IPS DF 6.9 (cell line): ENCODE measurements at regions not wholly inside any gene's neighbourhood (a gene's known extent, or its start where the extent isn't known, plus 50 kb on each side); places are given as distances from the start of the nearest gene placed in this dataset.

ENCODE experiments used
- DNase-seq: peaks from one replicate; pipeline ENCODE4 v3.0.0-alpha.2; 2013; ENCODE audit warnings: low read depth, low spot score
- H3K27ac ChIP-seq: one replicate; pipeline ENCODE4 v1.5.1; 2013; ENCODE audit warnings: low read length, control low read depth
- H3K27me3 ChIP-seq: 2 replicates; pipeline ENCODE4 v1.6.1; 2013; ENCODE audit warnings: mild to moderate bottlenecking, low read length; ENCODE audit not compliant: control insufficient read depth, insufficient read depth
- H3K36me3 ChIP-seq: 2 replicates; pipeline ENCODE4 v1.6.1; 2013; ENCODE audit warnings: low read length; ENCODE audit not compliant: control insufficient read depth, insufficient read depth
- H3K4me1 ChIP-seq: 2 replicates; pipeline ENCODE4 v1.6.1; 2013; ENCODE audit warnings: low read length; ENCODE audit not compliant: control insufficient read depth, insufficient read depth
- H3K4me3 ChIP-seq: 2 replicates; pipeline ENCODE4 v1.5.1; 2013; ENCODE audit warnings: mild to moderate bottlenecking, low read length
- H3K9me3 ChIP-seq: 2 replicates; pipeline ENCODE4 v1.6.1; 2013; ENCODE audit warnings: low read length, inconsistent platforms; ENCODE audit not compliant: control insufficient read depth, insufficient read depth
- WGBS: extraction: QIAGEN DNeasy Blood & Tissue Kit; methylation state at CpG from one replicate; pipeline ENCODE4 v1.1.7; 2013; ENCODE audit warnings: mixed read lengths, missing lambda C conversion rate; ENCODE audit not compliant: insufficient read length, insufficient coverage; 5-methylcytosine and 5-hydroxymethylcytosine counted together

DNA sequence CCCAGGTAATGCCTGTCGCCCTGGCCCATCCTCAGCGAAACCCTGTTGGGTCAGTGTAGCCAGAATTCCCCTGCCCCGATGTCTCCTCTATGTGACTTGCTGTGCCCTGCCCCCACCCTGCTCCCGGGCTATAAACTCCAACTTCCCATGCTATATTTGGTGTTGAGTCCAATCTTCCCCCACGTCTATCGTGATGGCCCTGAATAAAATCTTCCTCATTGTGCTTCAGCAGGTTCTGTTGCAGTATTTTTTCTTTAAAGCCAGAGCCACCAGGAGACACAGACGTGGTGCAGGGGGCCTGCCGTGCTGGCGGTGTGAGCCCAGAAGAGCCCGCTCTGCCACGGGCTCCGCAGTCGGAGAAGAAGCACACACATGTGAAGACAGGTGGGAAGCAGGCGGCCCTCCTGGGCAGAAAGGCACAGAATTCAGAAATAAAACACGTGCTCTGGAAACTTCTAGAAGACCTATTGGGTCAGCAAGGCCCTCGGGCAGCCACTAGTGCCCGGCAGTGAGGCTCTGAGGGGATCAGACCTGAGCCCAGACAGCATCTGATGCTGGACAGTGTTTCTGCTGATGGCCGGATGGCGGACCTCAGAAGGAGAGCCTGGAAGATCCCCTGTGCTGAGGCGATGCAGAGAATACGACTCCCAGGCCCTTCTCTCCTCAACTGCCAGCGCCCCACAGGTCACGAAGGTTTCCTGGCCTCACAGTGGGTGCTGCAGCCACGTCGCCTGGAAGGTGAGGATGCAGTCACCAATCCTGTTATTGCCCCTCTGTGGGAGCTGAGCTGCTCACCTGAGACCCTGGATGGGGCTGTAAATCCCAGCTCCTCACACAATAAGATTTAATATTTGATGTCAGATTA, 501.9 kb downstream of the BRD1 start:
- H3K27me3 ChIP-seq, result no peaks in the 10 kb centered on the region
- no peaks in the 10 kb centered on the region; the same call in 1 of the 2 replicates for H3K36me3 ChIP-seq
- WGBS, result no CpG with 5 or more reads among the region's 25 CpGs
- H3K27ac ChIP-seq, result no peak overlapping the region
- no peaks in the 10 kb centered on the region for H3K4me1 ChIP-seq
- no peak overlapping the region for H3K4me3 ChIP-seq
- DNase-seq, result no peak
- peaks cover 43% of the 10 kb centered on the region for H3K9me3 ChIP-seq

DNA sequence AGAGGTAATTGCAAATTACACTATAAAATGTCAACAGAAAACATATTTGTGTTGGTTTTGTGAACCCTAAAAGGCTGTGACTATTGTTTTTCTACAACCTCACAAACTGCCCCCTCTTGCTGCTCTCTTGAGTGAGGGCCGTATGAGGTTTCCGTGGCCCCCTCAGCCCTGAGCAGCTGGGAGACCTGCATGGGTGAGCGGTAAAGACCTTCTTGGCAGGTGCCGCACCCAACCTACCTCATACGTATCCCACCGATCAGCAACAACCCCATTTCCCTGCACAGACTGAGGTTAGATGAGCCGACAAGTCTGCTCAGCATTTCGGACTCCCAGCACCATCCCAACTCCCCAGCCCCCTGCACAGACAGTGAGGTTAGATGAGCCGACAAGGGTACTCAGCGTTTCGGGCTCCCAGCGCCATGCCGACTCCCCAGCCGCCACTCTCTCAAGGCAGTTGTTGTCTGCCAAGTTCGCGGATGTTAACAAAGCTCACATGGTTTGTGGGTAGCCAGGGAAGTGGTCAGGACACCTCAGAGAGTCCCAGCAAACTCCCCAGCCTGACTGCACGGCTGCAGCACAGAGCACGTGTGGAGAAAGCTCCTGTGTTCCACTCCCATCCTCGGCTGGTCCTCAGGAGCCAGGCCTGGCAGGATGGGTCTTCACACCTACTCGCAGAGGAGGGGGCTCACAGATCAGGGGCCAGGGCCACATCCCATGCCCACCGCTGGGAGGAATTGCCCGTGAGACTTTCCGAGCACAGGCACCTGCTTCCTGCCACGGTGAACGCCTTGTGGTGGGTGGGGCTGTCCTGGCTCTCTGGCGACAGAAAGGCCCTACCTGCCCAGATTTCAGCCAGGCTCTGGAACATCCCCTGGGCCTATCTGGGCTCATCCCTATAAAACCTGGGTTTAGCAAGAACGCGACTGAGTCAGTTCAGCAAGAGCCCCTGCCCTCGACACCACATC, 502.9 kb downstream of the BRD1 start:
- Histone ChIP-seq H3K4me1 (no peaks in the 10 kb centered on the region), H3K9me3 (peaks cover 39% of the 10 kb centered on the region), H3K36me3 (no peaks in the 10 kb centered on the region; the same call in 1 of the 2 replicates), H3K27ac (no peak overlapping the region), H3K4me3 (no peak overlapping the region), H3K27me3 (no peaks in the 10 kb centered on the region)
- no peak for DNase-seq
- WGBS, result no CpG with 5 or more reads among the region's 29 CpGs

DNA sequence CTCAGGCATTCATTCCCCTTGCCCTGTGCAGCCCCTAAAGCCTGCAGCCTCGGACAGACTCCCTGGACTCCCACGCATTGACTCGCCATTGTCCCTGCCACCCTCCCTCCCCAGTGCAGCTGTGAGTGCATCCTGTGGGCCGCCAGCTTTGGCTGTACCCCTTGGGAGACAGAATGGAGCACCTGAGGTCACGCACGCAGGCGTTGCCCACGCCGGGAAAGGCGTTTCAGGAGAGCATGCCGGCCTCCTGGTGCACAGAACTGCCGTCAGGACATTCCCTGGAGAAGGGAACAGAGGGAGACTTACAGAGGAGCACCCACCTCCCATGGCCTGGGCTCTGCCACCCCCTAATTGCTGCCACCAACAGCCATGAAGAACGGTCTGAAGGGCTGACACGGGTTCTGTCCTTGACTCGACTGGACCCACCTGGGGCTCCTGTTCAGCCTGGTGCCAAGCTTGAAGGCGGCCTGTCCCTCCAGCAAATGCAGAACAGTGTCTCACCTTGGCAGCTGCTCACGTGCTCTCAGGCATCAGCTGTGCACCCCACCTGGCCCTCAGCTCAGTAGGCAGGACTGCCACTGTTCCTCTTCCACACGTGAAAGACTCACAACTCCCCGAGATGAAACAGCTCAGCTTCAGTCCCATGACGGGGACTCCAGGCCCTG, 503.8 kb downstream of the BRD1 start:
- no peaks in the 10 kb centered on the region for H3K4me1 ChIP-seq
- H3K27ac ChIP-seq, result no peak overlapping the region
- no peaks in the 10 kb centered on the region; the same call in 1 of the 2 replicates for H3K36me3 ChIP-seq
- no peak for DNase-seq
- no peak overlapping the region for H3K4me3 ChIP-seq
- no CpG with 5 or more reads among the region's 20 CpGs for WGBS
- H3K9me3 ChIP-seq, result peaks cover 38% of the 10 kb centered on the region
- H3K27me3 ChIP-seq, result no peaks in the 10 kb centered on the region

DNA sequence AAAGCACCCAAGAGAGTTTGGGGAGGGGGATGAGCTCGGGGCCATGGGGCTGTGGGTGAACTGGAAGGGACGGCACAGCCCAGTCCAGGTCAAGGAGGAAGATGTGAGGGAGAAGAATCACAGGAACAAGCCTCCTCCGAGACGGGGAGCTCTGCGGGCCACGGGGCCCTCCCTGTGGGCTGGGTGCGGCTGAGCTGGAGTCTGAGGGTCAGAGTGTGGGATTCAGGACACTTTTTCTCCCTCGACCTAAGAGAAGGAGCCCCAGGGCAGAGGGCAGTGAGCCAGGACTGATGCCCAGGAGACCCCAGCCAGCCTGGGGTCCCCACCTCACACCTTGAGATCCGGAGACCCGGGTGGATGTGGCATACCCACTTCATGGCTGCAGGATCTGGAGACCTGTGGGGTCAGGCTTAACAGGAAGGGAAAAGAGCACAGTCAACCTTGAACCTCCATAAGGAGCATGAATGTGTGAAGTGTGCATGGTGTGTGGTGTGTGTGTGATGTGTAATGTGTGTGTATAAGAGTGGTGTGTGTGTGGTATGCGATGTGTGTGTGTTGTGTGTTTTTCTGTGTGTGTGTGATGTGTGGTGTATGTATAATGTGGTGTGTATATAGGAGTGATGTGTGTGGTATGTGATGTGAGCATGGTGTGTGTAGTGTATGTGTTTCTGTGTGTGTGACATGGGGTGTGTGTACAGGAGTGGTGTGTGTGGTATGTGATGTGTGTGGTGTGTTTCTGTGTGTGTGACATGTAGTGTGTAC, 504.6 kb downstream of the BRD1 start:
- no peaks in the 10 kb centered on the region for H3K4me1 ChIP-seq

DNA sequence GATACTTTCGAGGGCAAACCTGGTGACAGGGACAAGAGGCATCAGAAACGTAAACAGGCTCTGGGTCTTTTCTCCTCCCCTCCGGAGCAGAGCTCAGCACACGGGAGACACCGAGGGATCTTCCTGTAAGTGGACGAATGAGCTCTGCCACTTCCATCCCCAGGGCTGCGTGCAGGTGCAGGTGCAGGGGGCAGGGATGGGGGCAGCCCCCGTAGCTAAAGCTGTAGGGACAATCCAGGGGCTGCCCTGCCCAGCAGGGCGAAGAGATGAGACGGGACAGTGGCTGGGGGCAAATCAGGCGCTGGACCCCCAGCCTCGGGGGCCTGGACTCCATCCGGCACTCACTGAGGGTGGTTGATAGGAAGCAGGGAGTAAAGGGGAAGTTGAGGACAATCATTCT, 505.4 kb downstream of the BRD1 start:
- no peaks in the 10 kb centered on the region for H3K27me3 ChIP-seq
- no peak overlapping the region for H3K4me3 ChIP-seq
- H3K4me1 ChIP-seq, result no peaks in the 10 kb centered on the region
- H3K36me3 ChIP-seq, result no peaks in the 10 kb centered on the region
- H3K27ac ChIP-seq, result no peak overlapping the region
- peaks cover 31% of the 10 kb centered on the region for H3K9me3 ChIP-seq
- no peak for DNase-seq
- WGBS, result no CpG with 5 or more reads among the region's 13 CpGs

More for the DNA sequence above, 504.6 kb downstream of the BRD1 start:
- DNase-seq, result no peak
- Histone ChIP-seq H3K4me3 (no peak overlapping the region; the same call in 1 of the 2 replicates), H3K27me3 (no peaks in the 10 kb centered on the region), H3K27ac (no peak overlapping the region), H3K9me3 (peaks cover 35% of the 10 kb centered on the region), H3K36me3 (no peaks in the 10 kb centered on the region; the same call in 1 of the 2 replicates)
- 100% methylated on average over 1 of the region's 11 CpGs for WGBS

DNA sequence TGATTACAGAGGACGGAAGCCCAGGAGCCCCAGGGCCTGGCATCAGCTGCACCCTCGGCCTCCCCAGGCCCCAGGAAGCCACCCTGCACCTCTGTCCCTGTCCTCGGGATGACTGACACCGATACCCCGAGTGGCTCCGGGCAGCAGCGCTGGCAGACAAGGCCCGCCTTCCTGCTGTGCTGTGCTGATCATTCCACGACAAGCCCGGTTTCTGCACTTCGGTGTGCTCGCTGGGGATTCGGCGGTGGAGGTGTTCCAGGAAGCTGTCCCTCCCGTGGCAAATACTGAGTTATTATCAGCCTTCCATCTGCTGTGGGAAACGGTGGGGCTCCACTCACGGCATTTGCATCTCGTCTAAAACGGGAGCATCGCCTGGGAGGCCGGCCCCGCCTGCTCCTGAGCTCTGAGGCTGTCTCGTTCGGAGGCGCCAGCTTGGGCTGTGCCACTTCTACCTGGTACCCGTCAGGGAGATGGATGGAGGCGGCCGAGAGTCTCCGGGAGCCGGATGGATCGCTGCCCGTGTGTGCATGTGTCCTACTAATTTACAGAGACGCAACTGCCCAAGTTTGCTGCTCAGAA, 506.1 kb downstream of the BRD1 start:
- H3K9me3 ChIP-seq, result peaks cover 29% of the 10 kb centered on the region
- H3K27me3 ChIP-seq, result no peaks in the 10 kb centered on the region
- H3K36me3 ChIP-seq, result no peaks in the 10 kb centered on the region
- H3K4me3 ChIP-seq, result no peak overlapping the region
- no peak overlapping the region for H3K27ac ChIP-seq
- no peaks in the 10 kb centered on the region for H3K4me1 ChIP-seq
- DNase-seq, result no peak
- WGBS, result no CpG with 5 or more reads among the region's 33 CpGs

DNA sequence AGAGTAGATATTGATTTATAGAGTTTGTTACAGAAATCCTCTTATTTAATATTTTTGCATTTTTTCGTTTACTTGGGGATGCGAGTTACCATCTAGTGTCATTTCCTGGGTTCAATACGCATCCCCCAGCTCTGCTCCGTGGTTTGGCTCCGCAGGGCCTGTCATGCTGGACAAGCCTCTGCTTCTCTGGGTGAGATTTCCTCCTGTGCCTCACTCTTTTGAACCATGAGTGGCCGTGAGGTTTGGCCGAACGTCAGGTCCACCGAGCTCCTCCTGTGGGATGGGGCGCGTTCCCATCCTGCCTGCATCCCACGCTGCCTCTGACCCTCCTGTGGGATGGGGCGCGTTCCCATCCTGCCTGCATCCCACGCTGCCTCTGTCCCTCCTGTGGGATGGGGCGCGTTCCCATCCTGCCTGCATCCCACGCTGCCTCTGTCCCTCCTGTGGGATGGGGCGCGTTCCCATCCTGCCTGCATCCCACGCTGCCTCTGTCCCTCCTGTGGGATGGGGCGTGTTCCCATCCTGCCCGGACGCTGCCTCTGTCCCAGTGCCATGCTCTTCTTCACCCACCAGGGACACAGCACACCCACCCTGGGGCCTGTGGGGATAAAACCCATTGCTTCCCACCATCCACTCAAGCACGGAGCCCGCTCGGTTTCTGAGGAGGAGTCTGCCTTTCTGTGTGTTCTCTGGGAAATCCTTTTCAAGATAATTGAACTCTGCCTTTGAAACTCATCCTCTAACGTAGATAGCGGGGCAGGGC, 506.8 kb downstream of the BRD1 start:
- peaks cover 25% of the 10 kb centered on the region for H3K9me3 ChIP-seq
- no peaks in the 10 kb centered on the region for H3K36me3 ChIP-seq
- no peak overlapping the region for H3K27ac ChIP-seq
- no peak overlapping the region for H3K4me3 ChIP-seq
- no peaks in the 10 kb centered on the region for H3K4me1 ChIP-seq
- no peak for DNase-seq
- no CpG with 5 or more reads among the region's 29 CpGs for WGBS
- H3K27me3 ChIP-seq, result no peaks in the 10 kb centered on the region

DNA sequence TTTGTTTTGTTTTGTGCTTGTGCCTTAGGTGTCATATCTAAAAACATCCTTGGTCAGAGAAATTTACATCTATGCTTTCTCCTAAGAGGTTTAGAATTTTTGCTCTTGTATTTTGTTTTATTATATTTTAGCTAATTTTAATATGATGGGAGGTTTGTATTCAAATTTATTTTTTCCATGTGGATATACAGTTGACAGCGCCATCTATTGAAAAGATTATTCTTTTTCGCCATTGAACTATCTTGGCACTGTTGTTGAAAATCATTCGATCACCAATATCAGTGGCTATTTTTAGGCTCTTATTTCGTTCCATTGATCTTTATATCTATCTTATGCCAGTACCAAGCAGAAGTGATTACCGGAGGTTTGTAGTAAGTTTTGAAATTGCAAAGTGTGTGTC, 510.3 kb downstream of the BRD1 start:
- no peak for DNase-seq
- H3K36me3 ChIP-seq, result no peaks in the 10 kb centered on the region
- WGBS, result no CpG with 5 or more reads among the region's 5 CpGs
- H3K4me1 ChIP-seq, result no peaks in the 10 kb centered on the region
- H3K27me3 ChIP-seq, result no peaks in the 10 kb centered on the region
- H3K9me3 ChIP-seq, result peaks cover 3% of the 10 kb centered on the region
- H3K4me3 ChIP-seq, result no peak overlapping the region
- no peak overlapping the region for H3K27ac ChIP-seq

DNA sequence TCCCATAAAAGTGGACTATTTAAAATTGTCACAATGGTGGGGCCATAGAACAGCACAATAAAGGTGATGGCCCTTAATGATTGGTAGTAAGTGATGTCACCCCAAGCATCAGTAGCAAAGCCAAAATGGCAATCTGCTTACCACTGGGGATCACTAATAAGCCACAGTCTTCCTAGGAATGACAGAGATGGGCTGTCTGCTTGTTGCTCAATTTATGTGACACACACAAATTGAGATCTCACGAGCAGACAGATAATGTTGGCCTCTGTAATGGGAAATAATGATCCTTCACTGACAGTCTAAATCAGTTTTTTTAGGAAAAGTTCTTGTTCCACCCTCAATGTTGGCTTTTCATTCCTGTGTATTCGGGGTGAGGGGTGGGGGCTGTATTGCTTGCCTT, 515.1 kb downstream of the BRD1 start:
- H3K4me1 ChIP-seq, result no peaks in the 10 kb centered on the region
- no peak for DNase-seq

More for the DNA sequence above, 515.1 kb downstream of the BRD1 start:
- peaks cover 4% of the 10 kb centered on the region for H3K9me3 ChIP-seq
- H3K36me3 ChIP-seq, result no peaks in the 10 kb centered on the region
- H3K27ac ChIP-seq, result no peak overlapping the region
- no CpG with 5 or more reads among the region's 2 CpGs for WGBS
- H3K27me3 ChIP-seq, result no peaks in the 10 kb centered on the region
- no peak overlapping the region for H3K4me3 ChIP-seq
